ENCODE measurements at regions not wholly inside any gene's neighbourhood (a gene's known extent, or its start where the extent isn't known, plus 50 kb on each side); places are given as distances from the start of the nearest gene placed in this dataset.

DNA sequence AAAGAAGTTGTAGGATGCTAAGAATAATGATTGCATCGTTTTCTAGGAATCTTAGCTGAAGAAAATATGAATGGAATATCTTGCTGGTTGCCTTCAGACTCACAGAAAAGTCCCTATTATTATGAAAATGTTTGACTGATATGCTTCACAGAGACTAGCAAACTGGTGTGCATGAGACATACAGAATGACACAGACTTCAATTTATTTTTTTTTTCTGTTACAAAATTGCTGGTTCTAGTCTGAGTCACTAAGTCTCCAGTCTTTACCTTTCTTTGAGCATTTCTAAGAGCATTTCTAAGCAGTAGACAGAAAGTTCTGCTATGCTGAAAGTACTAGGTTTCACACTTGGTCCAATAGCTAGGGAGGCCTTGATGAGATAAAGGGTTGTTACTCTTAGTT lies 377.6 kb upstream of the ATP2B1 start:
- TF ChIP-seq CTCF (IDR thresholded peaks at IDR 0.05; ENCODE audit: insufficient read depth, low read length, poor library complexity, severe bottlenecking) = no peak
- no peak for TF ChIP-seq EZH2phosphoT487 (conservative IDR thresholded peaks at IDR 0.05; ENCODE audit: low read length)
